GM19463 (cell line): ENCODE measurements at regions not wholly inside any gene's neighbourhood (a gene's known extent, or its start where the extent isn't known, plus 50 kb on each side); places are given as distances from the start of the nearest gene placed in this dataset.
"Not testable (repeated sequence)": the region's sequence is repeated elsewhere in the genome, so short reads cannot be mapped to it uniquely, and the experiment has no call there.

Experiments
- ATAC-seq: cut with Tn5 transposase; IDR thresholded peaks from one replicate; pipeline ENCODE4 v1.9.1; 2021; ENCODE audit warnings: mild to moderate bottlenecking, moderate library complexity; ENCODE audit not compliant: unreplicated experiment

- no peak for ATAC-seq
Observed at GRCh38 chr2:13770279-13770678, 862.2 kb upstream of the LRATD1 start.

- ATAC-seq: no peak
Observed at GRCh38 chr2:13779996-13780395, 852.5 kb upstream of the LRATD1 start.

- no peak for ATAC-seq
Observed at GRCh38 chr2:13791019-13791547, 841.4 kb upstream of the LRATD1 start.

GRCh38 chr2:13806539-13806938, 826.0 kb upstream of the LRATD1 start:
- ATAC-seq: no peak

- no peak for ATAC-seq
Observed at GRCh38 chr2:13813236-13813635, 819.3 kb upstream of the LRATD1 start.

- ATAC-seq: no peak
Observed at GRCh38 chr2:13818002-13818401, 814.5 kb upstream of the LRATD1 start.

GRCh38 chr2:13819896-13820295, 812.6 kb upstream of the LRATD1 start:
- ATAC-seq: no peak

GRCh38 chr2:13821255-13821880, 811.1 kb upstream of the LRATD1 start:
- ATAC-seq: no peak

GRCh38 chr2:13822365-13822764, 810.2 kb upstream of the LRATD1 start:
- no peak for ATAC-seq

- no peak for ATAC-seq
Observed at GRCh38 chr2:13826314-13826853, 806.1 kb upstream of the LRATD1 start.

- ATAC-seq: no peak
Observed at GRCh38 chr2:13858626-13859025, 773.9 kb upstream of the LRATD1 start.

GRCh38 chr2:13868275-13868674, 764.2 kb upstream of the LRATD1 start:
- not testable (repeated sequence) for ATAC-seq

- ATAC-seq: no peak
Observed at GRCh38 chr2:13876491-13877037, 756.0 kb upstream of the LRATD1 start.

- ATAC-seq: no peak
Observed at GRCh38 chr2:13877571-13877970, 754.9 kb upstream of the LRATD1 start.

GRCh38 chr2:13884291-13884976, 748.1 kb upstream of the LRATD1 start:
- no peak for ATAC-seq

- no peak for ATAC-seq
Observed at GRCh38 chr2:13901526-13901925, 731.0 kb upstream of the LRATD1 start.

GRCh38 chr2:13905831-13906230, 726.7 kb upstream of the LRATD1 start:
- no peak for ATAC-seq

GRCh38 chr2:13916066-13916465, 716.5 kb upstream of the LRATD1 start:
- ATAC-seq: no peak

GRCh38 chr2:13917958-13918357, 714.6 kb upstream of the LRATD1 start:
- no peak for ATAC-seq

- no peak for ATAC-seq
Observed at GRCh38 chr2:13919981-13920382, 712.5 kb upstream of the LRATD1 start.

GRCh38 chr2:13921245-13921644, 711.3 kb upstream of the LRATD1 start:
- no peak for ATAC-seq

GRCh38 chr2:13923823-13924222, 708.7 kb upstream of the LRATD1 start:
- no peak for ATAC-seq
